ENCODE measurements at regions not wholly inside any gene's neighbourhood (a gene's known extent, or its start where the extent isn't known, plus 50 kb on each side); places are given as distances from the start of the nearest gene placed in this dataset.

- TF ChIP-seq AFF4 (CRISPR knock-in tag; IDR thresholded peaks at IDR 0.05; ENCODE audit: borderline replicate concordance) (no peak), PREB (CRISPR knock-in tag; IDR thresholded peaks at IDR 0.05; ENCODE audit: borderline replicate concordance) (no peak)
Measured at GRCh38 chr2:23200787-23201114, 184.2 kb upstream of the KLHL29 start (continued).

GRCh38 chr2:23203383-23203782, 181.6 kb upstream of the KLHL29 start:
- TF ChIP-seq CTCF (IDR thresholded peaks at IDR 0.05), result no peak
- TF ChIP-seq MAX (CRISPR knock-in tag; IDR thresholded peaks at IDR 0.05), result no peak
- no peak for TF ChIP-seq NFYB (CRISPR knock-in tag; conservative IDR thresholded peaks at IDR 0.05; ENCODE audit: low read depth)
- no peak overlapping the region for H3K4me3 Mint-ChIP-seq
- CTCF ChIA-PET, result no interaction called here

GRCh38 chr2:23204685-23205242, 180.2 kb upstream of the KLHL29 start:
- ChIA-PET CTCF (no interaction called here), POLR2A (no interaction called here)
- H3K9me3 Mint-ChIP-seq, result peaks cover 16% of the 10 kb centered on the region
- no peak overlapping the region for H3K4me3 Mint-ChIP-seq
- no peak for DNase-seq (ENCODE audit: low spot score)
- no peak overlapping the region for H3K27ac Mint-ChIP-seq
- H3K27me3 Mint-ChIP-seq (ENCODE audit: low read depth), result no peaks in the 10 kb centered on the region
- H3K4me1 Mint-ChIP-seq, result no peaks in the 10 kb centered on the region
- no peak for ATAC-seq
- H3K36me3 Mint-ChIP-seq, result peaks cover 10% of the 10 kb centered on the region
- no peak for TF ChIP-seq ETV6 (CRISPR knock-in tag; IDR thresholded peaks at IDR 0.05)
- TF ChIP-seq MAX (CRISPR knock-in tag; IDR thresholded peaks at IDR 0.05), result no peak
- no peak for TF ChIP-seq CTCF (IDR thresholded peaks at IDR 0.05)
- no peak for TF ChIP-seq ZBTB21 (CRISPR knock-in tag; IDR thresholded peaks at IDR 0.05; ENCODE audit: borderline replicate concordance)
- no peak for TF ChIP-seq ZNF281 (CRISPR knock-in tag; IDR thresholded peaks at IDR 0.05)
- no peak for TF ChIP-seq TEAD1 (CRISPR knock-in tag; IDR thresholded peaks at IDR 0.05)
- no peak for TF ChIP-seq ZNF317 (CRISPR knock-in tag; IDR thresholded peaks at IDR 0.05; ENCODE audit: borderline replicate concordance, low read depth)
- TF ChIP-seq OVOL2 (CRISPR knock-in tag; IDR thresholded peaks at IDR 0.05; ENCODE audit: borderline replicate concordance), result no peak
- TF ChIP-seq IRF2 (CRISPR knock-in tag; IDR thresholded peaks at IDR 0.05; ENCODE audit: borderline replicate concordance, low read depth), result no peak
- TF ChIP-seq JAZF1 (CRISPR knock-in tag; IDR thresholded peaks at IDR 0.05), result no peak
- no peak for TF ChIP-seq JUN (CRISPR knock-in tag; IDR thresholded peaks at IDR 0.05)
- TF ChIP-seq ZNF512 (CRISPR knock-in tag; IDR thresholded peaks at IDR 0.05; ENCODE audit: borderline replicate concordance), result no peak
- no peak for TF ChIP-seq ZNF396 (CRISPR knock-in tag; IDR thresholded peaks at IDR 0.05; ENCODE audit: borderline replicate concordance)
- no peak for TF ChIP-seq NFYB (CRISPR knock-in tag; conservative IDR thresholded peaks at IDR 0.05; ENCODE audit: low read depth)
- TF ChIP-seq CREM (CRISPR knock-in tag; IDR thresholded peaks at IDR 0.05), result no peak
- TF ChIP-seq RORB (CRISPR knock-in tag; IDR thresholded peaks at IDR 0.05), result no peak

More at GRCh38 chr2:23203383-23203782, 181.6 kb upstream of the KLHL29 start:
- H3K9me3 Mint-ChIP-seq, result peaks cover 20% of the 10 kb centered on the region
- no peak for DNase-seq (ENCODE audit: low spot score)
- H3K36me3 Mint-ChIP-seq, result peaks cover 15% of the 10 kb centered on the region
- POLR2A ChIA-PET, result no interaction called here
- no peak for ATAC-seq
- no peaks in the 10 kb centered on the region for H3K4me1 Mint-ChIP-seq
- no peak overlapping the region for H3K27ac Mint-ChIP-seq
- H3K27me3 Mint-ChIP-seq (ENCODE audit: low read depth), result no peaks in the 10 kb centered on the region

Data from WTC11 (cell line).